Type B pancreatic cell (in vitro differentiated cells): ENCODE measurements at regions not wholly inside any gene's neighbourhood (a gene's known extent, or its start where the extent isn't known, plus 50 kb on each side); places are given as distances from the start of the nearest gene placed in this dataset.

ENCODE experiments used
- DNase-seq: peaks from one replicate; pipeline ENCODE4 v3.0.0; 2021; ENCODE audit warnings: mixed read lengths; ENCODE audit not compliant: unreplicated experiment; ENCODE audit errors: extremely low spot score
- H3K27ac Mint-ChIP-seq: 2 replicates; pipeline ENCODE4 v1.8.0; 2021; ENCODE audit warnings: mild to moderate bottlenecking, mixed read lengths
- H3K27me3 Mint-ChIP-seq: 2 replicates; pipeline ENCODE4 v1.8.0; 2021; ENCODE audit warnings: mixed read lengths
- H3K36me3 Mint-ChIP-seq: 2 replicates; pipeline ENCODE4 v1.8.0; 2021; ENCODE audit warnings: mixed read lengths
- H3K4me1 Mint-ChIP-seq: one replicate; pipeline ENCODE4 v1.8.0; 2021; ENCODE audit warnings: mixed read lengths; ENCODE audit not compliant: unreplicated experiment
- H3K4me3 Mint-ChIP-seq: 2 replicates; pipeline ENCODE4 v1.8.0; 2021; ENCODE audit warnings: mild to moderate bottlenecking, mixed read lengths
- H3K9me3 Mint-ChIP-seq: 2 replicates; pipeline ENCODE4 v1.8.0; 2021; ENCODE audit warnings: mixed read lengths
- TF ChIP-seq, protein P1 (sequence below): fragments of 200-600 bp; sonication (generic); conservative IDR thresholded peaks from 2 replicates; pipeline ENCODE4 v1.5.0; 2021; ENCODE audit warnings: antibody characterized with exemption, mild to moderate bottlenecking

DNA sequence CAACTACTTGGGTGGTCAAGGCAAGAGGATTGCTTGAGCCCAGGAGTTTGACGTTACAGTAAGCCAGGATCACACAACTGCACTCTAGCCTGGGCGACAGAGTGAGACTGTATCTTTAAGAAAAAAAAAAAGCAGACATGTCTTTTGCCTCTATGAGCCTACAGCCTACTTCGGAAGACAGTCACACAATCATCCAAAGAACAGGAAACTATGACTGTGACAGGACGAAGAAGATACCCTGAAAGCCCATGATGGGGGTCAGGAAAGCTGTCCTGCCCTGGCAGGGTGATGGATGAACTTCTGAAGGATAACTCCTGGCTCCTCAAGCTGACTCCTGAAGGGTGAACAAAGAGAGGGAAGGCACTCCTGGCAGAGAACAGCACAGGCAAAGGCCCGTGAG lies 251.7 kb upstream of the SIX2 start:
- H3K27ac Mint-ChIP-seq = no peak overlapping the region
- no peaks in the 10 kb centered on the region for H3K36me3 Mint-ChIP-seq
- H3K27me3 Mint-ChIP-seq = peaks cover 57% of the 10 kb centered on the region
- H3K4me3 Mint-ChIP-seq = no peak overlapping the region
- H3K4me1 Mint-ChIP-seq = peaks cover 60% of the 10 kb centered on the region
- no peak for DNase-seq
- TF ChIP-seq, protein P1, sequence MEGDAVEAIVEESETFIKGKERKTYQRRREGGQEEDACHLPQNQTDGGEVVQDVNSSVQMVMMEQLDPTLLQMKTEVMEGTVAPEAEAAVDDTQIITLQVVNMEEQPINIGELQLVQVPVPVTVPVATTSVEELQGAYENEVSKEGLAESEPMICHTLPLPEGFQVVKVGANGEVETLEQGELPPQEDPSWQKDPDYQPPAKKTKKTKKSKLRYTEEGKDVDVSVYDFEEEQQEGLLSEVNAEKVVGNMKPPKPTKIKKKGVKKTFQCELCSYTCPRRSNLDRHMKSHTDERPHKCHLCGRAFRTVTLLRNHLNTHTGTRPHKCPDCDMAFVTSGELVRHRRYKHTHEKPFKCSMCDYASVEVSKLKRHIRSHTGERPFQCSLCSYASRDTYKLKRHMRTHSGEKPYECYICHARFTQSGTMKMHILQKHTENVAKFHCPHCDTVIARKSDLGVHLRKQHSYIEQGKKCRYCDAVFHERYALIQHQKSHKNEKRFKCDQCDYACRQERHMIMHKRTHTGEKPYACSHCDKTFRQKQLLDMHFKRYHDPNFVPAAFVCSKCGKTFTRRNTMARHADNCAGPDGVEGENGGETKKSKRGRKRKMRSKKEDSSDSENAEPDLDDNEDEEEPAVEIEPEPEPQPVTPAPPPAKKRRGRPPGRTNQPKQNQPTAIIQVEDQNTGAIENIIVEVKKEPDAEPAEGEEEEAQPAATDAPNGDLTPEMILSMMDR = no peak
- no peaks in the 10 kb centered on the region for H3K9me3 Mint-ChIP-seq

- H3K27me3 Mint-ChIP-seq = peaks cover 52% of the 10 kb centered on the region
- no peaks in the 10 kb centered on the region for H3K36me3 Mint-ChIP-seq
- DNase-seq = no peak
- TF ChIP-seq, protein P1 = no peak
- no peaks in the 10 kb centered on the region for H3K9me3 Mint-ChIP-seq
- H3K4me3 Mint-ChIP-seq = peak overlapping the region; percentile 43
- H3K4me1 Mint-ChIP-seq = peaks cover 64% of the 10 kb centered on the region
- H3K27ac Mint-ChIP-seq = no peak overlapping the region
Observed at GRCh38 chr2:45259547-45260160, 250.4 kb upstream of the SIX2 start.

DNA sequence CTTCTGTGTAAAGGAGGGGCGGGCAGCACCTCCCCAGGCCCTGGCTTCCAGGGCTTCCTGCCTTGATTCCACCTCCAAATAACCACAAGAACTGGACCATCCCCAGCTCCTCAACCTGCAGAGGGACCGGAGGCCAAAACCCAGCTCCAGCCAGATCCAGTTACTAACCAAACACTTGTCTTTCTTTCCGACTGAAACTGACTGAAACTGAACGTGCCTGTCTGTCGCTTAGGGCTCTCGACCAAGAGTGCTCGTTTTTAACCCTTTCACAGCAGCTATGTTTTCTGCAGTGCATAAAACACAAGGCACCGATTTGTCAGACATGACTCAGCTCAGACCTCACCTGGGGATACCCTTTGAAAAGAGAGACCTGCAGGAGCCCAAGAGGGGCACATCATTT lies 249.9 kb upstream of the SIX2 start:
- H3K9me3 Mint-ChIP-seq = no peaks in the 10 kb centered on the region
- TF ChIP-seq, protein P1 = no peak
- H3K36me3 Mint-ChIP-seq = no peaks in the 10 kb centered on the region
- no peak overlapping the region for H3K27ac Mint-ChIP-seq
- no peak overlapping the region for H3K4me3 Mint-ChIP-seq
- peaks cover 47% of the 10 kb centered on the region for H3K27me3 Mint-ChIP-seq
- H3K4me1 Mint-ChIP-seq = peaks cover 64% of the 10 kb centered on the region
- no peak for DNase-seq

DNA sequence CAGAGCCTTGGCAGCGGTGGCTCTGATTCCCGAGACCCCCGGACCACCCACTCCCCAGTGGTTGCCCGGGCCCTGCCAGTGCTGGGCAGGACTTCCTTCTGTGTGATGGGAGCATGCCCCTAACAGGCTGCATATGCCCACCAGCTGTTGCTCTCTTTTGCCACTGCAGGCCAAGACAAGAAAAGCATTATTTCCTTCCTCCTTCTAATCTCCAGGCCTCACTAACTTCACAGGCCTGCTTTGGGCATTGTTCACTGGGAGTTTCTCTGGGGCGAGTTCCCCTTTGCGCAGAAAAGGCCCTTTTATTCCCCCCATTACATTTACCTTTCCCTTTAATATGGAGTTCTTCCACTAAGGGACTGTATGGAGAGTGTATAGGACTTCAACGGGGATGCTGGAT lies 249.1 kb upstream of the SIX2 start:
- H3K27ac Mint-ChIP-seq = no peak overlapping the region
- peaks cover 44% of the 10 kb centered on the region for H3K27me3 Mint-ChIP-seq
- no peaks in the 10 kb centered on the region for H3K36me3 Mint-ChIP-seq
- H3K9me3 Mint-ChIP-seq = no peaks in the 10 kb centered on the region
- no peak for DNase-seq
- no peak overlapping the region for H3K4me3 Mint-ChIP-seq
- H3K4me1 Mint-ChIP-seq = peaks cover 60% of the 10 kb centered on the region
- TF ChIP-seq, protein P1 = no peak

DNA sequence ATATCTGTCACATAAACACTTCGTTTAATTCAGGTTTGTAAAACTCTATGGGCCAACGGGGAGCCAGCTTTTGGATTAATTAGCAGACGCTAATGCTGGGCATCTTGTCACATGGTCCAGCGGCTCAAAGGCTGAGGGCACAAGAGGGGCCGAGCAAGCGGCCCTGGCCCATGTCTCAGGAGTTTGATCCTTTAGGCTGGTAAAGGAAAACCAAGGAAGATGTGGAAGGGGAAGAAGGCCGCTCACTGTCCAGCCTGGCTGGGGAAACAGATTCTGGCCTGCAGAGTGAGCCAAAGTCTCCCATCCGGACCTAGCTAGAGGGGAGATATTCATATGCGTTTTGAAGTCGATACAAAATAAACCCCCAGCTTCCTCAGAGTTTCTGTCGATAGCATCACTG lies 248.6 kb upstream of the SIX2 start:
- TF ChIP-seq, protein P1 = no peak
- no peak for DNase-seq
- H3K9me3 Mint-ChIP-seq = no peaks in the 10 kb centered on the region
- H3K27ac Mint-ChIP-seq = no peak overlapping the region
- H3K4me1 Mint-ChIP-seq = peaks cover 55% of the 10 kb centered on the region
- no peak overlapping the region for H3K4me3 Mint-ChIP-seq
- H3K36me3 Mint-ChIP-seq = no peaks in the 10 kb centered on the region
- H3K27me3 Mint-ChIP-seq = peaks cover 39% of the 10 kb centered on the region
